Astrocyte of the hippocampus (primary cell): ENCODE measurements at regions not wholly inside any gene's neighbourhood (a gene's known extent, or its start where the extent isn't known, plus 50 kb on each side); places are given as distances from the start of the nearest gene placed in this dataset.
"Not testable (repeated sequence)": the region's sequence is repeated elsewhere in the genome, so short reads cannot be mapped to it uniquely, and the experiment has no call there.

ENCODE experiments used
- DNase-seq: peaks from one replicate; pipeline ENCODE4 v3.0.0; 2011; ENCODE audit warnings: low read depth, low spot score

DNA sequence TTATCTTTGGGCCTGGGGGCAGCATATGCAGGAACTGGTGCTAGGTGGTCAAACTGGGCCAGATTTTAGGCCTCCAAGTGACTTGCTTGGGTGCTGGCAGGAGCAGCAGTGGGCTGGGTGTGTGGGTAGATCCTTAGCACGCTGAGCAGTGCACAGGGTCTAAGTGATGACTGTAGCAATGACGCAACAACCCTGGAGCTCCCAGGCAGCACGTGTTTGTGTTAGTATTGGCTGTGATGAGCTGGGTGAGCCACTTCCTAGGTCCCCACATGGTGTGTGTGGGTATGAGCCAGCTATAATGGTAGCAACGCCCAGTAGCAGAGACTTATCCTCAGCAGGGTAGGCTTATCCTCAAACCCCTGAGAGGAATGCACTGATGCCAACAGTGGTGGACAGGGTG is 570.6 kb upstream of the ROBO1 start:
- DNase-seq = no peak

DNA sequence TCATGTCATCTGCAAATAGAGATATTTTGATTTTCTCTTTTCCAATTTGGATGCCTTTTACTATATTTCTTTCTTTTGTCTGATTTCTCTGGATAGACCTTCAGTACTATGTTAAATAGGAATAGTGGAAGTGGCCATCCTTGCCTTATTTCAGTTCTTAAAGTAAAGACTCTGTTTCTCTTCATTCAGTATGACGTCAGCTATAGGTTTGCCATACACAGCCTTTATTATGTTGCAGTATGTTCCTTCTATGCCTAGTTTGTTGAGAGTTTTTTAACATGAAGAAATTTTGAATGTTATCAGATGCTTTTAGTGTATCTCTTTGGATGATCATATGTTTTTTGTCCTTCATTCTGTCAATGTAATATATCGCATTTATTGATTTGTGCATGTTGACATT is 566.7 kb upstream of the ROBO1 start:
- DNase-seq = no peak

DNA sequence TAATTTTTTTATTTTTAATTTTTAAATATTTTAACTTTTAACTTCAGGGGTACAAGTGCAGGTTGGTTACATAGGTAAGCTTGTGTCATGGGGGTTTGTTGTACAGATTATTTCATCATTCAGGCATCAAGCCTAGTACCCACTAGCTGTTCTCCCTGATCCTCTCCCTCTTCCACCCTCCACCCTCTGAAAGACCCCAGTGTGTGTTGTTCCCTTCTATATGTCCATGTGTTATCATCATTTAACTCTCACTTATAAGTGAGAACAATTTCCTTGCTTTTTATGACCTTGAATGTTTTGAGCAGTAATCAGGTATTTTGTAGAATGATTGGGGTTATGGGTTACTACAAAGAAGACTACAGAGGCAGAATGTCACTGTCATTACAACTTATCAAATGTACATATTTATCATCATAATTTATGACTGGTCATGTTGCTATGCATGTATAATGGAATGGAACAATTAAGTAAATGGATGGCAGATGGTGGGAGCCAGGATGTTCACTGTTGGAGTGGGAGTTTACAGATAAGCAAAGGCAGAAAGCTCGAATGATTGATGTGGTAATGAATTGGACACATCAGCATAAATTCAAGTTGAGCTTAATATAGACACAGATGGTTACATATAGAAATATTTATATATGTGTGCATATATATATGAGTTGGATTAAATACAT is 563.8 kb upstream of the ROBO1 start:
- DNase-seq = no peak

DNA sequence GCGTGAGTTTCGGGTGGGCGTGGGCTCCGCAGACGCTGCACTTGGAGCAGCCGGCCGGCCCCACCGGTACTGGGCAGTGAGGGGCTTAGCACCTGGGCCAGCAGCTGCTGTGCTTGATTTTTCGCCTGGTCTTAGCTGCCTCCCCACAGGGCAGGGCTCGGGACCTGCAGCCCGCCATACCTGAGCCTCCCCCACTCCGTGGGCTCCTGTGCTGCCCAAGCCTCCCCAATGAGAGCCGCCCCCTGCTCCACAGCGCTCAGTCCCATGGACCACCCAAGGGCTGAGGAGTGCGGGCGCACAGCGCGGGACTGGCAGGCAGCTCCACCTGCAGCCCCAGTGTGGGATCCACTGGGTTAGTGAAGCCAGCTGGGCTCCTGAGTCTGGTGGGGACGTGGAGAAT is 546.7 kb upstream of the ROBO1 start:
- DNase-seq = not testable (repeated sequence)

DNA sequence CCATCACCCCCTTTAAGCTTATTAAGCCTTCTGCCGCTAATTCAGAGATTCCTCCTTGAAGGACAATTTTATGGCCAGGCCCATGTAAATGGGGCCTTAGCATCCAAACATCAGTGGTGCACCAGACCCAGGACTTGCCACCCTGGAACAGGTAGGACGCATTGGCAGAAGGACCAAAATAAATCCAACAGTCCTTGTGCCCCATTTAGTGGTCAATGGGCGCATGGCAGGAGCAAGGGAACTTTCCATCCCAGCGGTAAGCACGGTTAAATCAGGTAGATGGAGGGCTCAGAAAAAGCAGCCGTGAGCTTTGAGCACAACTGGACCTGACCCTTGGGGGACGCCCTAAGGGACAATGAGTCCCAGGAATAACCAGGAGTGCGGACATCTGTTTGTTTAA is 540.8 kb upstream of the ROBO1 start:
- DNase-seq = no peak

DNA sequence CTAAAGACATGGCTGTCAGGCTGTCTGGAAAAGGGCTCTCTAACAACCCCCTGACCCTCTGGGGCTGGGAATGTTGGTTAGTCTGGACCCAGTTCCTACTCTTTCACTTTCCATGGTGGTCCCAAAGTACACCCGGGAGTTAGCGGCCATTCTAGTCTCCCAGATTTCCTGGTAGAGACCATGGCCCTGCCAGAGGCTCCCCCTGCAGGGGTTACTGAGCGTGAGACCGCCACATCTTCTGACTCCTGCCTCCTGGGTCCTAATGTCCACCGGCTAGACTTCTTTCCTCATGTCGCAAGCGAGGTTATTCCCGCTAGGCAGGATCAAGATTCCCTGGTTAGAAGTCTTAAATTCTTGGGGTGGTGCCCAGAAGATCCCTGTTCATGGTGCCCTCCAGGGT is 540.0 kb upstream of the ROBO1 start:
- no peak for DNase-seq

DNA sequence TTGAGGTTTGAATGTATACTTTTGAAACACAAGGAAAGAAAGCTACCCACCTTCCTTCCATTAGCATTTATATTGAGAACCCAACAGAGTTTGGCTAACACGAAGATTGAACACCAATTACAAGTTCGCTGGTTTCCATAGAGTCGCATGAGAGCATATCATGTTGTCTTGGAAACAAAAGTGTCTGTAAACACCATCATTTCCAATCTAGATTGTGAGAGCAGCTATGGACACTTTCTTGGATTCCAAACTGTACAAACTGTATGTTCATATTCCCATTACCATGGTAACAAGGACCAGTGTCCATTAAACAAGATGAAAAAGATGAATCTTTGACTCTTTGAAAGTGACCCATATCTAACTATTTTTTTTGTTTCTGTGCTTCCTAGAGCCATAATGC is 529.9 kb upstream of the ROBO1 start:
- DNase-seq = no peak

DNA sequence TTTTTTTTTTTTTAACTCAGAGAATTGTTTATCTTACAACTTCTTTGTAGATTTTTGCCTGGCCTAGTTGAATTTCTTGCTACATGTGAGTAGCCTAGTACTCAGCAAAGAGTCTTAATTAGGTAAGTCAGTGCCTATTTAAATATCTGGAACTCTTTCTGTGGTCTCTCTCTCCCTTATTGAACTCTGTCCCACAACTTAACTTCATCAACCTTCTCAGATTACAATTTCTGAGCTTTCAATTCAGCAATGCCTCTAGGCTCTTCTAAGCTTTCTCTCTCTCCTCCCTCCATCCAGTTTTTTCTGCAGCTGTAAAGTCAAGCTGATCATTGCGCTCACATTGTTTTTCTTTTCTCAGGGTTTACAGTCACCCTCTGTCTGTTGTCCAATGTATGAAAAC is 517.6 kb upstream of the ROBO1 start:
- DNase-seq = peak; percentile 64

DNA sequence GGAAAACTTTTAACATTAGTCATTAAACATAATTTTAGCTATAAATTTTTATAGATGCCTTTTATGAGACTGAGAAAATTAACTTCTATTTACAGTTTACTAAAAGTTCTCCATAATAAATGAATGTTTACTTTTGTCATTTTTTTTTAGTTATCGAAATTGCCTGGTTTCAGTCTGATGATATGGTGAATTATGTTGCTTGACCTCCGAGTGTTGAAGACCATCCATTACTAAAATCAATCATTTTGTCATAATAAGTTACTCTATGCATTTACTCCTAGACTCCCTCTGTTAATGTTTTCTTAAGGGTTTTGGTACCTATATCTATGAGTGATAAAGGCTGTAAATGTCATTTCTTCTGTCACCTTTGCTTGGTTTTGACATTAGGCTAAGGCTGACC is 516.0 kb upstream of the ROBO1 start:
- no peak for DNase-seq

DNA sequence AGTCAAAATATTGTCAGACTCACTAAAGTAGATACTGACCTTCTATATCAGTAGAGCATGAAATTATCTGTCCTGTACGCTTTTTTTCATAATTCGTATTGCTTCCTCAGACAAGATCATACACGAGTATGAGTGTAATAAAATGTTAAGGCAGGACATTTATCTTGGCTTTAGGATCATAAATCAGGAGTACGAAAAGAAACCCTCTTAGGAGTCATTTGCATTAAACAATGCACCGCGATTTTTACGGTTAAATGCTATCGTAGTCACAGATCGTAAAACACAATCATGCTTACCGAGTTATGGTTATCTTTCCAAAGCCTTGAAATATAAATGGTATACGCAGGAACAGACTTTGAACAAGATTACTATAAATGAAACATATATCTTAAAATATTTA is 510.3 kb upstream of the ROBO1 start:
- no peak for DNase-seq

DNA sequence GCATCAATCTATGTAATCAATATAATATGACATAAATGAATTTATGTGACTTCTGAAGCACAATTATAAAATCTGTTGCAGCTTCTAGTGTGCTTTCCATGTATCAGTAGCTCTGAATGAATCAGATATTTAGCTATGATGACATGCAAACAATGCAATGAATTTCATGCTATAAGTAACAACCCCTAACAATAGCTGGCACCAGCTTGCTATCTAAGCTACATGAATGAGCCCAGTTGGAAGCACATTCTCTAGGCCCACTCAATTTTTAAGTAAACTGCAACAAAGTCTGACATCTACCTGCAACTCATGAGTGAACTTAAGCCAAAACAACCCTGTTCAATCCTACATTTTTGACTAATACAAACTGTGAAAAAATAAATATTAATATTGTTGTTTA is 507.3 kb upstream of the ROBO1 start:
- no peak for DNase-seq

DNA sequence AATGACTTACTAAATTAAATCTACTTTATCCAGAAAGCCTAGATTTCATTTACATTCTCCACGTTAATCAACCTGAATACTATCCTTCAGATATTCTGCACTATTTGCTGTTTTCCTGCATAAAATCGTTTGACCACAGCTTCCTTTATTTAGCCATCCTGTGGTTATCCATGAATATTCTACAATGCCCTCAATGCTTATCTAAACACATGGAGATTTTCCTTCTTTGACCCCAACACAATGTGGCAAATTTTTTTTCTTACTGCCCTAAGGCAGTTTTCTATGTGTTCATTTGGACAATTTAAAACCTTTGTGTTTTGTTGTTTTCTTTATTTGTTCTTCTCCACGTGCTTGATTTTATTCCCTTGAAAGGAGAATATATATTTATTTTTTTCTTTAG is 495.5 kb upstream of the ROBO1 start:
- peak; percentile 65 for DNase-seq

DNA sequence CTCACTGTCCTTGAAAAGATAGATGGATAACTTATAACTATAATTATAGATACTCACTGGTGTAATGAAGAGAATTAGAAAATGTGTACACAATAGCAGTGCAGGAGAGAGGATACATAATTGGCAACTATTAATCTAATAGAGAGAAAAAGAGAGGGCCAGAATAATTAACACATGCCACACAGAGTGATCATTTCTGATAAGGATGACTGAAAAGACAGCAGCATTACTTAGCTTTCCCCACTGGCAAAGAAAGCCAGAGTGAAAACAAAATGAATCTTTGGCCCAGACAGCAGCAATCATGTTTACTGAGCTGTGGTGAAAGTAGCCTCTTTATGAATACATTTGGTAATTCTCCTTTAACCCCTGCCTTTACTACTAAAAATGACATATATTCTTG is 493.3 kb upstream of the ROBO1 start:
- no peak for DNase-seq

DNA sequence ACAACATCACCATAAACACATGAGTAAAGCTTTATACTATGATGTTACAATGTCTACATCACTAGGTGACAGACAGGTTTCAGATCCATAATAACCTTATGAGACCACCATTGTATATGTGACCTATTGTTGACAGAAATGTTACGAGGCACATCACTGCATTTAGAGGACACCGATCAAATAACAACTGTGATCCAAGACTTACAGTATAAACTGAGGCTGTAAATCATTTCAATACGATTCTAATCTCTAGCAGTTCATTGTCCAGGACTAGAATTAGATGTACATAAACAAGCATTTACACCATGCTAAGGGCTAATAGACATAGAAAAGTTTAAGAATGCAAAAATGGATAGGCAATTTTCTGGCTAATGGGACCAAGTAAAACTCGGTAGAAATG is 491.9 kb upstream of the ROBO1 start:
- DNase-seq = no peak

DNA sequence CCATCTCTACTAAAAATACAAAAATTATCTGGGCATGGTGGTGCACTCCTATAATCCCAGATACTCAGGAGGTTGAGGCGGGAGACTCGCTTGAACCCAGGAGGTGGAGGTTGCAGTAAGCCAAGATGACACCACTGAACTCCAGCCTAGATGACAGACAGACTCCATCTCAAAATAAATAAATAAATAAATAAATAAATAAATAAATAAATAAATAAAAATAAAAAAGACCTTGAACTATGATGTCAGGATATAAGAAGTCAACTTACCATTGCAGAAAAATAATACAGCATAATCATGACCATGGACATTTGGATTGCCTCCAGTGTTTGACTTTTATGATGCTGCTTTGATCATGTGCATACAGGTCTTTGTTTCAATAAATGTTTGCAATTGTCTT is 484.3 kb upstream of the ROBO1 start:
- no peak for DNase-seq

DNA sequence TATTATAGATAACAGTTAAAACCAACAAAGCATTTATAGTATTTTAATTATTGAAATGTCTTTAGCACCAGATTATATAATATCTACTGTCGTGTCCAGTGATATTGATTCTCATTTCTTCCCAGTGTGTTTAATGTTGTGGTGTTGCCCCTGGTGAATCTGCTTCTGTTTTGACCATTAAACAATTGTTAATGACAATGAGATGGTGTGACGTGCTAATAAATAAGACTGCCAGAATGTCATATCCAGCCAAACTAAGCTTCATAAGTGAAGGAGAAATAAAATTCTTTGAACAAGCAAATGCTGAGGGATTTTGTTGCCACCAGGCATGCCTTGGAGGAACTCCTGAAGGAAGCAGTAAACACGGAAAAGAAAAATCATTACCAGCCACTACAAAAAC is 480.0 kb upstream of the ROBO1 start:
- no peak for DNase-seq

DNA sequence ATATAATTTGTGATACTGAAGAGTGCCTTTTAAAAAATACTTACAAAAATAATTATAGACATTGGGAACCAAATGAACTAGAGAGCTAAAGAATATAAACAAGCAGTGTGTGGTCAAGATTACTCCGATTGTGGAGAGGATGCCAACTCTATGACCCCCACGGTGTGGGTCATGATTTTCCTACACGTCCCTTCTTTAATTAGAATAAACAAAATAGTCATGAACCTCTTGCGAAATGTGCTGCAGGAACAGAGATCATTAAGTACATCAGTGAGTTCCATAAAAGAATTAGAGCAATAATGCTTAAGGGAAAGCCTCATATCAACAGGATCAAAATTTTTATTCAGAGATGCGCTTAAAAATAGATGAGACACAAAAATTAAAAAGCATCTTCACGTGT is 476.6 kb upstream of the ROBO1 start:
- DNase-seq = peak; percentile 23

DNA sequence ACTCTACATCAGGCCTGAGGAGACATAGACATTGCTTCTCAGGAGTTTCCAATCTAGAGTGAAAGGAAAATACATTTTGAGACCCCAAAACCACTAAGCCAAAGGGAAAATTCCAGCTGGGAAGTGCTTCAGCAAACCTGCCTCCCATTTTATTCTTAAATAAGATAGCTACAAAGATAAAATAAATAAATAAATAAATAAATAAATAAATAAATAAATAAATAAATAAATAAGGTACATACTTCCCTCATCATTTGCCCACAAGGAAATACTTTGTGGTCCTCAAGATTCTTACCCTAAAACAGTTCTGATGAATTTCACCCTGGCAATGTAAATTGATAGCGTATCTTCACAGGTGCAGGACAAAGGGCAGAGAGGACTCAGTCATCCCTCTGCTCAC is 474.0 kb upstream of the ROBO1 start:
- DNase-seq = no peak

DNA sequence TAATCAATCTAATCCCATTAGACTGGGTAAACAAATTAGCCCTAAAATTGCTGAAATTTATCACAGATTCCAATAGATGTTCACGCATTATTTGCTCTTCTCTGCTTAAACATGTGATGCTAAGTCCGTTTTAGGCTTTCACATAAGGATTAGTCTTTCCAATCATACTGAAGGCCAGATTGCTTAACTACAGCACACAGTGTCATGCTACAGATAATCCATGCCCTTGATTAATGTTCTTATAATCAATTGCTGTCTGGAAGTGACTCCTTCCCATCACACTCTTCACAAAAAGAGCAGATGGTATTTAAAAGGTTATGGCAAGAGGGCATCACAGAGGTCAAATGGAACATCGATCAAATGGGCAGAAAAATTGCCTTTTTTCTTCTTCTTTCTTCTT is 471.5 kb upstream of the ROBO1 start:
- DNase-seq = no peak

DNA sequence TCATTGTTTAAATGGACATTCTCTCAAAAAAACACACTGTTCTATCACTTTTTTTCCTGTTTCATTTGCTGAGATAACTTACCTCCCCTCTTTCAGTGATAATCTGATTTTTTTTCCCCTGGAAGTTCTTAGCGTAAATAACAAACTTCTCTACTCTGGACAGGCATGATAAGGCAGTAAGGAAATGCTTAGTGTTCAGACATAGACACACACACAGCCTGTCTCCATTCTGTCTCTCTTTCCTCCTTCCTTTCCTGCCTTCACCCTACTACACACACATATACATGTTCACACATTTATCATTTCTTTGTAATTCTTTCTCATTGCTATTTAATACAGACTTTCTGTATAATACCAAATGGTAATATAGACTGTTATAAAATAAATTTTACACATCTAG is 470.8 kb upstream of the ROBO1 start:
- no peak for DNase-seq

DNA sequence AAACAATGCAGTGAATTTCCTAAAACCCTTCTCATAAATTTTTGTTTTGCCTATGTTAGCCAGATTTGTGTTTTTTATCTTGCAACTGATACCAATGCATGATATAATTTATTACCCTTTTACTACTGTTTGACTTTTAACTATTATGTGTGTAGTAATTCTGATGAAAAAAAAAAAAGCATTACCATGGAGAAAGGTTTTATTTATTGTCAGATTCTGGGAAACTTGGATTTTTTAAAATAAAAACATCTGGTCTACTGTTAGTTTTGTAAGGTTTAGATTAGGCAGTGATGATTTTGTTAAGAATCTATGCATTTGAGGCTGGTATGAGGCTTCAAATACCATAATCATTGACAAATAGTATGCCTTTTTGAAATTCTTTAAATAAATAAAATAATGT is 470.4 kb upstream of the ROBO1 start:
- no peak for DNase-seq

DNA sequence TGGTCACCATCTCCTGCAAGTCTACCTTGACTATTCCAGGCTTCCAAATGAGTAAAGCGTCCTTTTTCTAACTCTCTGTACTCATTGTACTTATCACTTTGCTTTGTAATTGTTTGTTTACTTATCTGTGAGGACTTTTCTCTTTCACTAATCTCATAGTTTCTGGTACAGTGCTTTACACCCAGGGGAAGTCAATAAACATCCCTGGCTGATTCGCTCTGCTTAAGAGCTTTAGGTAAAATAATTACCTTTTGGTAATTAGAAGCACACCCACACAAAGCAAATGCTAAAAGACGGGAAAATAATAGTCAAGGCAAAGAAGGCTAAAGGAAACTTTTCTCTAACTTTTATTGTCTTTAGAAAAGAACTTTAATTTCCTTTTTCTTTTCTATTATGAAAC is 466.9 kb upstream of the ROBO1 start:
- peak; percentile 8 for DNase-seq

DNA sequence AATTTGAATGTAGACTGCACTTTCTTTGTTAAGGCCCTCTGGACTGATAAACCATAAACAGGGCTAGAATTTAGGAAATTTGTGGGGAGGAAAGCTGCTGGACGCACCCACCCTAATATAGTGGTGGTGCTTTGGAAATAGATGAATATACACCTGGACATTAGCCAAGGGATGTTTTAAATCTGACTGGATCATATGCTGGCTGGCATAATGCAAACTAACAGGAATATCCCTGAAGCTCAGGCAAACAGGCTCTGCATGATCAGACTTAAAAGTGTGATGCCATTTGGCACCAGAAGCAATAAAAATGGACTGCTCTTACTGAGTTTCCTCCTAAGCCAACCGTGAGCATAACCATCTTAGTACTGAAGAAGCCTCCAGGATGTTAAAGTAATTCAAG is 465.8 kb upstream of the ROBO1 start:
- no peak for DNase-seq

DNA sequence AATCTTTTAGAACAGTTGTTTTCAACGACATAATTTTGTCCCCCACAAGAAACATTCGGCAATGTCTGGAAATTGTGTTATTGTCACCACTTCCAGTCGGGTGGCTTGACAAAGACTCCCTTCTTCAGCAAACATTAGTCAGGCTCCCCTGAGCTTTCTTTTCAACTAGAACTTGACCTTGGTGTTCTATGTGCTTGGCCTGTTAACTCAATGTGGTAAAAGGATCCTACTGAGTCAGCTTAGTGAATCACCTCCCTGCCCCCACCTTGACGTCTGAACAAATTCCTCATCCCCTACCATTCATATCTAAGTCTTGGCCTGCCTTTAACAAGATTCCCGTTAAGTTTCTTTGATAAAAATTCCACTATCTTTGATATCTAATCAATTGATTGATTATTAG is 465.0 kb upstream of the ROBO1 start:
- peak; percentile 85 for DNase-seq
